SU-DHL-6 (cell line): ENCODE measurements at regions not wholly inside any gene's neighbourhood (a gene's known extent, or its start where the extent isn't known, plus 50 kb on each side); places are given as distances from the start of the nearest gene placed in this dataset.

Experiments
- H2AFZ ChIP-seq: fragments of 200-600 bp; sonication (generic); 2 replicates; pipeline ENCODE4 v1.6.1; 2014; ENCODE audit warnings: low read depth, mild to moderate bottlenecking, moderate library complexity, mixed read lengths, antibody characterized with exemption, low read length; ENCODE audit not compliant: severe bottlenecking
- H3F3A ChIP-seq: fragments of 200-600 bp; shearing (Covaris generic); 2 replicates; pipeline ENCODE4 v1.6.0; 2016; ENCODE audit warnings: antibody characterized with exemption, mild to moderate bottlenecking; ENCODE audit not compliant: insufficient read depth
- H3K27ac ChIP-seq: fragments of 200-600 bp; sonication (generic); 2 replicates; pipeline ENCODE4 v1.5.1; 2016; ENCODE audit warnings: low read depth, mild to moderate bottlenecking, low read length, moderate library complexity, mixed read lengths
- H3K27me3 ChIP-seq: fragments of 200-600 bp; sonication (generic), shearing (Covaris generic); 2 replicates; pipeline ENCODE4 v1.6.0; 2014; ENCODE audit warnings: mild to moderate bottlenecking, low read length
- H3K36me3 ChIP-seq: fragments of 200-600 bp; sonication (generic); 2 replicates; pipeline ENCODE4 v1.6.1; 2014; ENCODE audit warnings: mild to moderate bottlenecking, low read length, mixed read lengths
- H3K4me2 ChIP-seq: fragments of 300-600, 200-600 bp; shearing (Covaris generic), sonication (generic); 2 replicates; pipeline ENCODE4 v1.6.0; 2014; ENCODE audit warnings: low read length, low read depth, mild to moderate bottlenecking; ENCODE audit not compliant: poor library complexity, severe bottlenecking
- H3K4me3 ChIP-seq: fragments of 200-600 bp; sonication (generic); 2 replicates; pipeline ENCODE4 v1.5.1; 2014; ENCODE audit warnings: antibody characterized with exemption, low read length, mild to moderate bottlenecking, mixed read lengths; ENCODE audit not compliant: insufficient read depth, poor library complexity, severe bottlenecking
- H3K79me2 ChIP-seq: fragments of 200-600 bp; sonication (generic); 2 replicates; pipeline ENCODE4 v1.6.1; 2014; ENCODE audit warnings: mild to moderate bottlenecking, low read length, moderate library complexity; ENCODE audit not compliant: insufficient read depth
- H3K9ac ChIP-seq: fragments of 200-600 bp; sonication (generic); 2 replicates; pipeline ENCODE4 v1.7.0; 2014; ENCODE audit warnings: mild to moderate bottlenecking, low read length
- H3K9me2 ChIP-seq: fragments of 200-600 bp; sonication (generic); replicated peaks from 2 replicates; pipeline ENCODE4 v1.6.1; 2014; ENCODE audit warnings: low read length; ENCODE audit not compliant: insufficient read depth
- H3K9me3 ChIP-seq: fragments of 200-600 bp; sonication (generic); 2 replicates; pipeline ENCODE4 v1.6.1; 2014; ENCODE audit warnings: low read length, mixed read lengths; ENCODE audit not compliant: insufficient read depth
- H4K20me1 ChIP-seq: fragments of 200-600 bp; sonication (generic); 2 replicates; pipeline ENCODE4 v1.6.1; 2014; ENCODE audit warnings: low read depth, mild to moderate bottlenecking, antibody characterized with exemption, low read length, moderate library complexity, mixed read lengths
- CTCF ChIP-seq: fragments of 200-600 bp; sonication (generic); IDR thresholded peaks from one replicate; pipeline ENCODE4 v1.5.1; 2017; ENCODE audit warnings: antibody characterized with exemption, mild to moderate bottlenecking, low read length, moderate library complexity; ENCODE audit not compliant: insufficient read depth, poor library complexity, severe bottlenecking
- EZH2phosphoT487 ChIP-seq: fragments of 200-600 bp; sonication (generic), shearing (Covaris generic); conservative IDR thresholded peaks from 2 replicates; pipeline ENCODE4 v1.6.1; 2018; ENCODE audit warnings: mild to moderate bottlenecking, antibody characterized with exemption, low read length, moderate library complexity, mixed read lengths

GRCh38 chr5:97499605-97500004 is 316.6 kb upstream of the RIOK2 start:
- Histone ChIP-seq H3K9me3 (no peaks in the 10 kb centered on the region), H3K9ac (no peak overlapping the region), H3K4me2 (no peak overlapping the region), H3K9me2 (no peaks in the 10 kb centered on the region), H3K36me3 (no peaks in the 10 kb centered on the region), H3F3A (no peaks in the 10 kb centered on the region), H3K4me3 (no peak overlapping the region), H3K27me3 (no peaks in the 10 kb centered on the region), H3K27ac (no peak overlapping the region), H2AFZ (no peak overlapping the region), H4K20me1 (no peaks in the 10 kb centered on the region), H3K79me2 (no peaks in the 10 kb centered on the region)
- TF ChIP-seq CTCF = no peak
- no peak for TF ChIP-seq EZH2phosphoT487

DNA sequence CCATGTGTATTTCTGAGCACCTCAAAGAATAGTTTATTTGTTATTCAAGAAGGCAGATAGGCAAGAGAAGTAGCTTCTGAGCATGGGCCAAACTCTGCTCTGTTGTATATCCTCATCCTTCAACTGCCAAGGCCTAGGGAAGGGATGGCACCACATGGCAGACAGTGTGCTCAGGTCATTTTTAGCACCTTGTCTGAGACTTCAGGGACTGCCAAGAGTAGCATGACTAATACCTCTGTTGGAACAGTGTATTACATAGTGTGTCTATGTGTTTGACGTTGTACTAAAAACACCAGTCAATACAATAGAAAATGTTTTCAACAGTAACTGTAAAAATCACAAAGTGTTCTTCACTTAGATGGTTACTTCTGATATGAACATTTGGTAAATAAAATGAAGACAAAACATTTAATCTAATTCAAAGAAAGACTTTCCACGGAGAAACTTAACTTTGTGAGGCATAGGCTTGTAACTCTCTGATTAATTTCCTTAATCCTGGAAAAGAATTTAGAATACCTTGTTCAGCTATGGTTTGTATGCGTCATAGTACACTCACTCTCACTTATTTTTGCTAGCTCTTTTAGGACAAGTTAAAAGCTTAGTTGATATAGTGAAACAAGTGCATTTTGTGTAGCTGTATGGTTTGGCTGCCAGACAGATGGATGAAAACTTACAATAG is 318.4 kb upstream of the RIOK2 start:
- no peak for TF ChIP-seq EZH2phosphoT487
- TF ChIP-seq CTCF = no peak
- no peaks in the 10 kb centered on the region for H4K20me1 ChIP-seq

GRCh38 chr5:97501965-97502305 is 318.9 kb upstream of the RIOK2 start:
- no peaks in the 10 kb centered on the region for H3K79me2 ChIP-seq
- H3K9me2 ChIP-seq = no peaks in the 10 kb centered on the region
- H3K36me3 ChIP-seq = no peaks in the 10 kb centered on the region
- H3K27me3 ChIP-seq = no peaks in the 10 kb centered on the region
- H3K27ac ChIP-seq = no peak overlapping the region
- H4K20me1 ChIP-seq = no peaks in the 10 kb centered on the region
- H3K4me3 ChIP-seq = no peak overlapping the region
- H3F3A ChIP-seq = no peaks in the 10 kb centered on the region
- no peak overlapping the region for H3K9ac ChIP-seq
- no peak overlapping the region for H3K4me2 ChIP-seq
- TF ChIP-seq EZH2phosphoT487 (no peak), CTCF (no peak)
- H2AFZ ChIP-seq = no peak overlapping the region
- no peaks in the 10 kb centered on the region for H3K9me3 ChIP-seq

More for the DNA sequence above, 318.4 kb upstream of the RIOK2 start:
- Histone ChIP-seq H3K4me2 (no peak overlapping the region), H3K9ac (no peak overlapping the region), H3K9me3 (no peaks in the 10 kb centered on the region), H3F3A (no peaks in the 10 kb centered on the region), H3K27me3 (no peaks in the 10 kb centered on the region), H2AFZ (no peak overlapping the region), H3K9me2 (no peaks in the 10 kb centered on the region), H3K27ac (no peak overlapping the region), H3K4me3 (no peak overlapping the region), H3K36me3 (no peaks in the 10 kb centered on the region), H3K79me2 (no peaks in the 10 kb centered on the region)
